Kidney epithelial cell (primary cell): ENCODE measurements at regions not wholly inside any gene's neighbourhood (a gene's known extent, or its start where the extent isn't known, plus 50 kb on each side); places are given as distances from the start of the nearest gene placed in this dataset.
A peak's percentile ranks its signal among the peaks of the same experiment; 100 is the strongest.

Experiments
- DNase-seq: peaks from one replicate; pipeline ENCODE4 v3.0.0-alpha.2; 2010; ENCODE audit warnings: low read depth
- H3K27me3 ChIP-seq: 2 replicates; pipeline ENCODE4 v1.6.0; 2011; ENCODE audit warnings: low read length; ENCODE audit not compliant: control insufficient read depth, insufficient read depth
- H3K36me3 ChIP-seq: 2 replicates; pipeline ENCODE4 v1.5.1; 2011; ENCODE audit warnings: low read length; ENCODE audit not compliant: control insufficient read depth, insufficient read depth
- H3K4me3 ChIP-seq: 2 replicates; pipeline ENCODE4 v1.5.1; 2011; ENCODE audit warnings: low read depth, mild to moderate bottlenecking, control low read depth, low read length
- TF ChIP-seq, protein P1 (sequence below): IDR thresholded peaks from 2 replicates; pipeline ENCODE4 v1.5.1; 2011; ENCODE audit warnings: mild to moderate bottlenecking, moderate library complexity, low read length, control low read depth, inconsistent platforms; ENCODE audit not compliant: insufficient read depth, poor library complexity, severe bottlenecking

DNA sequence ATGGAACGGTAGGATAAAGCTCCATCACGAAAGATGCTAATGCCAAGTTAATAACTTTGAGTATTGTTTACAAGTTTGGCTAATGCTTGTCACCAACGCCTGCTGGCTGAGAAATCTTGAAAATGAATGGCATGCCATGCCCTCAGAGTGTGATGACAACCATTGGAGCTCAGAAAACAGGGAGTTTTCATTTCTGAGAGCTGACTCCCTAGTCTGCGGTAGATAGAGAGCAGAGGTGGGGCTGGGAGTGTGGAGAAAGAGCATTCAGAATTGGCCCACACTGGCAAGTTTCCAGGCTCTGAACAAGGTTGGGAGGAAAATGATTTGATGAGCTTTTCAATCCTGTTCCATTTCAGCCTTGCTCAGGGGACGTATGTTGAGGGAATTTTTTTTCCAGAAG, 183.9 kb downstream of the CPEB2 start:
- TF ChIP-seq, protein P1, sequence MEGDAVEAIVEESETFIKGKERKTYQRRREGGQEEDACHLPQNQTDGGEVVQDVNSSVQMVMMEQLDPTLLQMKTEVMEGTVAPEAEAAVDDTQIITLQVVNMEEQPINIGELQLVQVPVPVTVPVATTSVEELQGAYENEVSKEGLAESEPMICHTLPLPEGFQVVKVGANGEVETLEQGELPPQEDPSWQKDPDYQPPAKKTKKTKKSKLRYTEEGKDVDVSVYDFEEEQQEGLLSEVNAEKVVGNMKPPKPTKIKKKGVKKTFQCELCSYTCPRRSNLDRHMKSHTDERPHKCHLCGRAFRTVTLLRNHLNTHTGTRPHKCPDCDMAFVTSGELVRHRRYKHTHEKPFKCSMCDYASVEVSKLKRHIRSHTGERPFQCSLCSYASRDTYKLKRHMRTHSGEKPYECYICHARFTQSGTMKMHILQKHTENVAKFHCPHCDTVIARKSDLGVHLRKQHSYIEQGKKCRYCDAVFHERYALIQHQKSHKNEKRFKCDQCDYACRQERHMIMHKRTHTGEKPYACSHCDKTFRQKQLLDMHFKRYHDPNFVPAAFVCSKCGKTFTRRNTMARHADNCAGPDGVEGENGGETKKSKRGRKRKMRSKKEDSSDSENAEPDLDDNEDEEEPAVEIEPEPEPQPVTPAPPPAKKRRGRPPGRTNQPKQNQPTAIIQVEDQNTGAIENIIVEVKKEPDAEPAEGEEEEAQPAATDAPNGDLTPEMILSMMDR = no peak
- Histone ChIP-seq H3K27me3 (no peaks in the 10 kb centered on the region), H3K36me3 (no peaks in the 10 kb centered on the region), H3K4me3 (no peak overlapping the region)
- no peak for DNase-seq

DNA sequence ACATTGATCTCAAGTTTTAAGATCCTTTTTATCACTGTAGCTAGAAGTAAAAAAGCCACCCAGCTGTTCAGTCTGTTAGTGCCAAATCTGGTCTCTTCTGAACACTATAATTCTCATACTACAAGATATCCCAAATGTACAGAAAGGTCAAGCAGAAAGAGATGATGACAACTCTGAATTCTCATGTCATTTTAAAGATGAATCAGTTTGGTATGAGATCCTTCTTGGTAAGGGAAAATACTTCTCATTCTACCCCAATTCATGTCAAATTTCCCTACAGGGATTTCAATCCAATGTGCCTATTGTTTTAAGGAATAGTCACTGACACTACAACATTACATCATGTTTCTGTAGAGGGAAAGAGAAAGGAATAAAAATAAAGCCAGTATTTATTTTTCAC, 184.5 kb downstream of the CPEB2 start:
- no peak for DNase-seq
- no peaks in the 10 kb centered on the region for H3K36me3 ChIP-seq
- no peaks in the 10 kb centered on the region for H3K27me3 ChIP-seq
- TF ChIP-seq, protein P1 = no peak
- H3K4me3 ChIP-seq = no peak overlapping the region

DNA sequence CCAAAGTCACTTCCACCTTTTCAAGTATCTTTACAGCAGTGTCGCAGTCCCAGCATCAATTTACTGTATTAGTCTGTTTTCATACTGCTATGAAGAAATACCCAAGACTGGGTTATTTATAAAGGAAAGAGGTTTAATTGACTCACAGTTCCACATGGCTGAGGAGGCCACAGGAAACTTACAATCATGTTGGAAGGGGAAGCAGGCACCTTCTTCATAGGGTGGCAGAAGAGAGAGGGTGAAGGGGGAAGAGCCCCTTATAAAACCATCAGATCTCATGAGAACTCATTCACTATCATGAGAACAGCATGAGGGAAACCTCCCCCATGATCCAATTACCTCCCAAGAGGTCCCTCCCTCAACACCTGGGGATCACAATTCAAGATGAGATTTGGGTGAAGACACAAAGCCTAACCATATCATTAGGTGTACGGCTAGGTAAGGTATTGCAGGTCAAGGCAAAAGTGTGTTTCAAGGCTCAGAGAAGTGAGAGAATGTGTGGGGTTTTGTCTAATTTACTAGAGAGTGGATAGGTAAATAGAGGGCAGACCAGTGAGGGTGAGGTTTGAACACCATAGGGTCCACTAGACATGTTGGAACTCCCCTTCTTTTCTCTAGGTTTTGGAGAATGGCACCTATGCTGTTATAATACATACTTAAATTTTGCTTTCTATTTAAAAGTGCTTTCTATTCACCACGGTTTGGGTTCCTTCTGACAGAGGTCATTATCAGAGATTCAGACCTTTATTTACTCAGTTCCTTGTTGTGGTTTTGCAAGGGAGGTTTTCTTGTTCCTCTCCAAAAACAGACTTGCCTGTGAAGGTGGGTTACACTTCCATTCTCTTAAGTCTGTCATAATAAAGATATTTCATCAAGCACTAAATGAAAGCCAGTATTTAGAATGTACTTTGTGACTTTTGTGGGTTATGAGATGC, 186.6 kb downstream of the CPEB2 start:
- H3K4me3 ChIP-seq = no peak overlapping the region
- no peaks in the 10 kb centered on the region for H3K36me3 ChIP-seq
- TF ChIP-seq, protein P1 = no peak
- no peaks in the 10 kb centered on the region for H3K27me3 ChIP-seq
- no peak for DNase-seq

DNA sequence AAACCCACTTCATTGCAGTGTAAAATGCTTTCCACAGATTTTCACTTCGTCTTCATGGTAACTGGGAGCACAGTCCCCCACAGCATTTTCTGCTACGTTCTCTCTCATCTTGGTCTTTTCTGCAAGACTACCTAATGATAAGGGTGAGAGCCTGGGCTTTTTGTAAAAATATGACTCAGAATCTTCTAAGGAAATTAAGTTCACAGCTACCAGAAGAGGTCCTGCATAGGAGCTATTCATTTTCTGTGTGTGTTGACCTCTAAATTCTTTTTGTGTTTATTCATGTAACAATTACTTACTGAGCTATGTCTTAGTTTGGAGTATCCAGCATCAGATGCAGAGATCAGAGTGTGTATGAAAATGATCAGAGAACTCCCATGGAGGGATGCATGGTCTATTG, 192.2 kb downstream of the CPEB2 start:
- Histone ChIP-seq H3K27me3 (no peaks in the 10 kb centered on the region), H3K36me3 (no peaks in the 10 kb centered on the region), H3K4me3 (no peak overlapping the region)
- DNase-seq = no peak
- TF ChIP-seq, protein P1 = no peak

DNA sequence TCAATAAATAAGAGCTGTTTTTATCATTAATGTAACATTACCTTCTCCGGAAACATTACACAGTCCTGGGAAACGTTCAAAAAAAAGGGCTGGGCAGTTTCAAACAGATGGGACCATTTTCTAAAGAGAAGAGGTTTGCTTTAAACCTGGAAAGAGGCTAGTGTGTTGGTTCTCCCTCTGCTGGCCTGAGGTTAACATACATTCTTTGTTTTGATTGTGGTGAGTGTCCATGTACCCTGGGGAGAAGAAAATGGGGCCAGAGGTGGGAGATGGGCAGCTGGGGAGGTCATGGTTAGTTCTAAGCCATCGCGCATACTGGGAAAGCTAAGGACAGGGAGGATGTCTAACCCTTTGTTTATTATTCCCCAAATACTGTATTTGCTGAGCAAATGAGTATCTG, 194.7 kb downstream of the CPEB2 start:
- no peak overlapping the region for H3K4me3 ChIP-seq
- no peaks in the 10 kb centered on the region for H3K27me3 ChIP-seq
- no peaks in the 10 kb centered on the region for H3K36me3 ChIP-seq
- DNase-seq = no peak
- TF ChIP-seq, protein P1 = peak; percentile 44
